NCI-H226 (cell line): ENCODE measurements at regions not wholly inside any gene's neighbourhood (a gene's known extent, or its start where the extent isn't known, plus 50 kb on each side); places are given as distances from the start of the nearest gene placed in this dataset.
A peak's percentile ranks its signal among the peaks of the same experiment; 100 is the strongest.
"Not testable (repeated sequence)": the region's sequence is repeated elsewhere in the genome, so short reads cannot be mapped to it uniquely, and the experiment has no call there.

ENCODE experiments used
- DNase-seq: peaks from one replicate; pipeline ENCODE4 v3.0.0-alpha.2; 2015

DNA sequence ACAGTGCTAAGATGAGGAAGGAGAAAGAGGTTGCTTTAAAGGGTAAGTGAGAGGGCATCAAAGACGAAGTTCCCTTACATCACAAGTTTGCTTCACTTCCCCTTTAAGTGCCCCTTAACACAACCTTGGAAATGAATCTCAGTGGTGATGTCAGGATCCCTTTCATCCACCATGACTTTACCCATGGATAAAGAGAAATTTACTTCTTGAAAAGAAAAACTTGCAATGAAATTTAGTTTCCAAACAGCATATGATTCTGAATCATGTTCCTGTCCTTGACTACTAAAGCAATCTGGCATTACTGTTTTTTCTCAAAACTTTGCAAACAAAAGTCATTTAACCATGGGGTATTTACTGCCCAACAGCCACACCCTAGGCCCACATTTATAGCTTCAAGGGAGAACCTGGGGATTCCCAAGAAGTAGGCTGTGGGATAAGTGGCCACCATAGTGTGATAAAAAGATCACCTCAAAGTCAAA lies 135.9 kb downstream of the ITGB8 start:
- no peak for DNase-seq

- no peak for DNase-seq
Observed at GRCh38 chr7:20470082-20470481, 139.4 kb downstream of the ITGB8 start.

DNA sequence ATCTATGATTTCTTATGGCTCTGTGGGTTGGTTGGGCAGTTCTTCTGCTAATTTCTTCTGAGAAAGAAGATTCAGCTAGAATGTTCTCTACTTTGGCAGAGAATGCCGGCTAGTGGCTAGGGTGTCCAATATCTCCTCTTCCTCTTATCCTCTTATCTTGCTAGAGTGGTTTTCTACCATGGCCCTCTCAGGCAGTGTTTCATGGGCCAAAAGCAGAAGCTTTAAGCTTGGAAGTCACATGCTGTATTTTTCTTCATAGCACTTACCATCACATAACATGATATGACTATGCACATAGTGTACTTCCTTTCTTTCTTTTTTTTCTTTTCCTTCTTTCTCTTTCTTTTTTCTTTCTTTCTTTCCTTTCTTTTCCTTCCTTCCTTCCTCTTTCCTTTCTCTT lies 140.0 kb downstream of the ITGB8 start:
- no peak for DNase-seq

- DNase-seq: no peak
Observed at GRCh38 chr7:20474249-20474648, 141.2 kb upstream of the ABCB5 start.

DNA sequence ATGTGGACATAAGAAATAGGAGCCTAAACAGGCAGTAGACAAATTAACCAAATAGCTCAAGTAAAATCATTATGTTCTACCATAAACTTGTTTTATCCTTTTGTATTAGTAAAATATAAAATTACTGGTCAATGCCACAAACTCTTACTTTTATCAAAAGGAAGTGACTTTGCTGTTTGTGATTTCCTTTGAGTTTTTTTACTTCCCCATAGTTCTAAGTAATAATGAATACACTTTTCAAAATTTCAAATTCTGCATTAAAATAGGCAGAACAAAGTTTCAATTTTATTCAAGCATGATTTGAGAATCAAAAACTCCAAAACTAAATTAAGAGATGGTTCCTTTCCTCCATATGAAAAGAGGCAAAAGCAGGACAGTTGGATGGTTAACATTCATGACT lies 139.7 kb upstream of the ABCB5 start:
- no peak for DNase-seq

- no peak for DNase-seq
Observed at GRCh38 chr7:20477067-20477466, 138.4 kb upstream of the ABCB5 start.

GRCh38 chr7:20479706-20480105 lies 135.8 kb upstream of the ABCB5 start:
- no peak for DNase-seq

GRCh38 chr7:20482071-20482470 lies 133.4 kb upstream of the ABCB5 start:
- no peak for DNase-seq

DNA sequence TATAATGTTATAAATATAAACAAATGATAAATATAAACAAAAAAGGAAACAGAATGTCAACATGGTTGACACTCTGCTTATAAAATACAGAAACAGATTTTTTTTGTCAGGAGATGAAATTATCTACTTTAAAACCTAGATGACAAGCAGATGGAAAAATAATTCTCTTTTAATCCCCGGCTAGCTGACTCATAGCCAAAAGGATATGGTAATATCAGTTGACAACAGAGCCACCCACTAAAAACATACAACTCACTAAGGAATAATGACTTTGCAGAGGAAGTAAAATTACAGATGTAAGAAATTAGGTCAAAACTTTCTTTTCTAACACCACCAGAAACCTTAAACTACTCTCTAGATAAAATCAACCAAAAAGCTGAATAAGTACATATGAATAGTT lies 131.1 kb upstream of the ABCB5 start:
- DNase-seq: no peak

- no peak for DNase-seq
Observed at GRCh38 chr7:20488850-20489249, 126.6 kb upstream of the ABCB5 start.

DNA sequence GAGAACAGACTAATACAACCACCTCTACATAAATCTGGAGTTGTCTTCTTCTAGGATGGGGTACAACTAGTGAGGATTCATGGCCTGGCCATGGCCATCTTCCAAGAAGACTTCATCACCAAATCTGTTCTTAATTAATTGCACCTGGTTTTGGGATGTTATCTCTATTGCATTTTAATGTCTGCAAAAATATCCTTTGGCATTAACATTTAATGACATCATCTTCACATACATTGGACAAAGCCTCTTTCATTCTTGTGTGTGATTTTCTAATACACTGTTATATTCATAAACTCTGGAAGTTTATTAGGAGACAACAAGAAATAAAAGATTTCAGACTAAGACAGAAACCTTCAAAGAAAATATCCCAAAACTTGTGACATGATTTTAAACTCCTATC lies 124.2 kb upstream of the ABCB5 start:
- DNase-seq: no peak

DNA sequence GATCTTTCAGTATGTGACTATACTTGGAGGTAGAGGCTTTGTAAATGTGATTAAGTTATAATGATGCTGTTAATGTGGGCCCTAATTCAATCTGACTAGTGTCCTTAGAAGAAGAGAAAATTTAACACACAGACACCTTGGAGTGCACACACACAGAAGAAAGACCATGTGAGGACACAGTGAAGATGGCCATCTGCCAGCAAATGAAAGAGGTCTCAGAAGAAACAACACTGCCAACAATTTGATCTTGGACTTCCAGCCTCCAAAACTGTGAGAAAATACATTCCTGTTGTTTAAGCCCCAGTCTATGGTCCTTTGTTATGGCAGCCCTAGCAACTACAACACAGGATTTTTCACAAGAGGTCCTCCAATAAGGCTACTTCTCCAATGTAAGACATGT lies 120.9 kb upstream of the ABCB5 start:
- DNase-seq: no peak

DNA sequence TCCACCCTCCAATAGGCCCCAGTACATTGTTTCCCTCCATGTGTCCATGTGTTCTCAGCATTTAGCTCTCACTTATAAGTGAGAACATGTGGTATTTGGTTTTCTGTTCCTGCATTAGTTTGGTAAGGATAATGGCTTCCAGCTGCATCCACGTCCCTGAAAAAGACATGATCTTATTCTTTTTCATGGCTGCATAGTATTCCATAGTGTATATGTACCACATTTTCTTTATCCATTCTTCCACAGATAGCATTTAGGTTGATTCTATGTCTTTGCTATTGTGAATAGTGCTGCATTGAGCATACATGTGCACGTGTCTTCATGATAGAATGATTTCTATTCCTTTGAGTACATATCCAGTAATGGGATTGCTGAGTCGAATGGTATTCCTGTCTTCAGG lies 114.0 kb upstream of the ABCB5 start:
- DNase-seq: not testable (repeated sequence)

DNA sequence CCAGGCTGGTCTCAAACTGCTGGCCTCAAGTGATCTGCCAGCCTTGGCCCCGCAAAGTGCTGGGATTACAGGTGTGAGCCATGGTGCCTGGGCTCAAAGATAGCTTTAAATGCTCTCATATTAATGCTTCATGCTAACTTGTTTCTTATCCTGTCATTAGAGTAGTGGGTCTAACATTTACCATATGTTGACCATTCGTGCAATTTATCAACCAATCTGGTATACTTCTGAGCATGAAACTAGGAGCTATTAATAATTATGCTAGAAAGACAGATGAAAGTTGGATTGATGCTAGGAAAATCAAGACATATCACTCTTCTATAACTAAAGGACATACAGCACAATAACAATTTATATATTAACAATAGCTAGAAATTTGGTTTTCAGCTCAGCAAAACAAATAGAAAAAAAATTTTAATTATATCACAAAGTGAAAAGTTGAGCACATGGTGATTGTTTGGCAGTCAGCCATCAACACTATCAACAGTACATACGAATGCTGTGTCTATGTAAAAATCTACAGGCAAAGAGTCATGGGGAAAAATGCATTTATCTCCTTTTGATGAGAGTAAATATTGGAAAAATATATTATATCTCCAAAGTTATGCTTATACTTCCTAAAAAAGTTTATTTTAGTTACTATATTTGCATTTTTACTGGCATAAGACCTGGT lies 112.1 kb upstream of the ABCB5 start:
- no peak for DNase-seq

GRCh38 chr7:20504060-20504459 lies 111.4 kb upstream of the ABCB5 start:
- no peak for DNase-seq

GRCh38 chr7:20506175-20506574 lies 109.3 kb upstream of the ABCB5 start:
- DNase-seq: no peak

GRCh38 chr7:20507157-20507556 lies 108.3 kb upstream of the ABCB5 start:
- no peak for DNase-seq

DNA sequence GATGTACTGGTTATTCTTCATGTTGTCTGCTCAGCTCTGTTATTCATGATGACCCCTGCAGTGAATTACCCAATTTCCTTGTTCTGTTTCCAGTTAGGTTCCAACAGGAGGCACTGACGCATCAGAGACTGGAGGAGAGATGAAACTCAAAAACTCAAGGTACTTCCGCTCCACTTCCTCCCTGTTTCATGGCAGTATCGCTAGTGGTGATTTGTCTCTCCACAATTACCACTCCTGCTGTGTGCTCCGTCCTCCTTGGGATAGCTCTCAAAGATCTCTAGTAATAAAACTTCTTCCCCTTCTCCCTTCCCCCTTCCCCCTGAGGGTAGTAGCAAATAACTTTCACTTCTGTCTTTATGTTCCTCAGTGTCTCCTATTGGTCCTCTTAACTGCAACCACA lies 107.4 kb upstream of the ABCB5 start:
- DNase-seq: no peak

DNA sequence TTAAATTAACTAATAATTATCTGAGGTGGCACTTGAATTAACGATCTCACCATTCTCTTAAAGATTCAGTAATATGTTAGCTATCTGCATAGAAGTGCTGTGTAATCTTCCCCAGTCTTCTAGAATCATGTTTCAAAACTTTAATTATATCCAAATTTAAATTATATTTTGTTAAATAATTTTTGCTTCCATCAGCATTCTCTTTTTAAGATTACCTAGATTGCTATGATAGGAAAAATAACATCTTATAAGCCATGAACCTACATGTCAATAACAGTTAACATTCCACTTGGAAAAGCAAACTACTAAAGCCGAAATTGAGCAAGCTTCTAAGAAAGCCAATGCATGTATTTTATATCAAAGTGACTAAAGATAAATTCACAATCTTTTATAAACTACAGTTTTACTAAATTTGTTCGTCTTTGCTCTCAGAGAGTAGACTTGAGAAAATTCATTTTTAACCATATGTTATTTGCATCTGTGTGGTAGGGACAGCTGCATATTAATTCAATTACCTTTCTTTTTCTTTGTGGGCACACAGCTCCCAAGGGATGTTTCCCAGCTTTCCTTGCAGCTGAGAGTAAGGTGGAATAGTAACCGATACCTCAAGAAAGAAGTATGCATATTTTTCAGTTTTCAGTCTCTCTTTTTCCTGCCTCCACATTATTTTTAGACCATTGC lies 105.4 kb upstream of the ABCB5 start:
- no peak for DNase-seq

- no peak for DNase-seq
Observed at GRCh38 chr7:20510573-20510900, 104.9 kb upstream of the ABCB5 start.

DNA sequence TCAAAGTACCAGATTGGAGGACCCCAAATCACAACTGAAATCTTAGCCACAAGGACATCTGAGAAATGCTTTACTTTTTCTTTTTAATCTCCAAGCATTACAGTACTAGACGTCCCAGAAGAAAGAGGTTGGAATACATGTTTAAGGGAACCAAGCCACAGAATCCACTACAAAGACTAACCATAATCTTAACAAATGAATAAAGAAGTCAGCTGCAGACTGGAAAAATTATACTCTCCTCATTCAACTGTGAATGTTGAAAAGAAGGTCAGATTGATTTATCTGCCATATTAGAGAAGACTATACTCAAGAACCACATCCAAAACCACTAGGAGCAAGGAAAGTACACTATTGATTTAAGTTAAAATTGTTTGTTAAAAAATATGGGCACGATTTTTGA lies 102.1 kb upstream of the ABCB5 start:
- DNase-seq: no peak

DNA sequence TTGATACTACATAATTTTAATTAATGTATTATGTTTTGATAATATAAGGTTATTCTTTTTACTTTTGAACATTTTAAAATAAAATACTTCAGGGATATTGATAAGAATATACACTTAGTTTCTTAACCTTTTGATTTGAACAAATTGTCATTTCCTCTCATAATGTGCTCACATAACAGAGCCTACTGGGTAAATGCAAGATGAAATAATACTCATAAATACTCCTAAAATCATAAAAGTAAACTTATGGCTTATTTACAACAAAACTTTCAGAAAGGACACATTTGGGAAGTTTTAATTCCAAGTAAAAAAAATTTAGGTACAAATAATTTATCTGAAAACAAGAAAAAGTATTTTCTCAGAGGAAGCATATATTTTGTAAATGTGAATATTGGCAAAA lies 101.6 kb upstream of the ABCB5 start:
- DNase-seq: no peak

- DNase-seq: peak; percentile 96
Observed at GRCh38 chr7:20514364-20514763, 101.1 kb upstream of the ABCB5 start.

DNA sequence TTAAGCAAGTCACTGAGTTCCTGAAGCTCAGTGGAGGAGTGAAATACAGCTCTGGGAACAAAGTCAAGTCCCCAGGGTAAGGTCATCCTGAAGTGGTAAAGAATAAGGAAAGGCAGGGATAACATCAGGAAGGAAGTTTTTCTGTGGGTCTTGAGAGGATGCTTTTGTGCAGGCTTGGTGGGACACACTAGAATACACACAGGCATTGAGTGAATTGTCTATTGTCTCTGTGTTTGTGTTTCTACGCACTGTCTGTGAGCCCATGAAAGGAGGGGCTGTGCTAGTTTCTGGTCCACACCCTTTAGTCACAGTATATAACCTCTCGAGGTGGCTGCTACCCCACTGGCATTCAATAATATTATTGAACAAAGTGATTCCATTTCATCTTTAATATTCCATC lies 95.8 kb upstream of the ABCB5 start:
- no peak for DNase-seq

GRCh38 chr7:20520530-20520929 lies 94.9 kb upstream of the ABCB5 start:
- peak; percentile 64 for DNase-seq
